ENCODE measurements at regions not wholly inside any gene's neighbourhood (a gene's known extent, or its start where the extent isn't known, plus 50 kb on each side); places are given as distances from the start of the nearest gene placed in this dataset.
"Not testable (repeated sequence)": the region's sequence is repeated elsewhere in the genome, so short reads cannot be mapped to it uniquely, and the experiment has no call there.

DNA sequence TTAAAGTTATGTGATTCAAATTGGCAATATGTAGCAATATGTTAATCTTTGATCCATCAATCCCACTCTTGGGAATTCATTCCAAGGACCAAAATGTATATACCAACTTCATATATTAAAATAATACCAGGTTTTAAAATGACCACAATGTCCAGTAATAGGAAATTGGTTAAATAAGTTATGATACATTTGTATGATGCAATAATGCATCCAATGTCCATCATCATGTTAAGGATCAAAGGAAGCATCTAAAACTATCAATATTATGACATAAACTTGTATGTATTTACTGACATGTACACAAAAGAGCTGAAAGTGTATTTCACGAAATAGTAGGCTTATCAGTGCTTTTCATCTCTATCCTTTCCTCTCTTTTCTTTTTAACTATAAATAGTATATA, 406.0 kb downstream of the RSL24D1 start:
- no peak overlapping the region for H3K4me3 ChIP-seq
- no peak overlapping the region for H3K27ac ChIP-seq

DNA sequence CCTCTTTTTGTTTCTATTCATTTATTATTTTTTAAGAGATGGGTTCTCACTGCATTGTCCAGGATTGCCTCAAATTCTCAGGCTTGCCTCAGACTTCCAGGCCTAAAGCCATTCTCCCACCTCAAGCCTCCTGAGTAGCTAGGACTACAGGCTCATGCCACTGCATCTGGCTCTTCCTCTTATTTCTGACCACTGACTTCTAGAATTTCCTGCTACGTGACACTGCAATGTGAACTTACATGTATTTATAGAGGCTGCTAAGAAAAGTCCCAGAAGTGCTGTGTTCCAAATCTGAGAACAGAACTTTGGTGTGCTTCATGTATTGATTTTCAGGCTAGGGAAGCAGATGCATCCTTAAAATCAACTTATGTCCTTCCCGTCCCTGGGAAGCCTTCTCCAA, 407.4 kb downstream of the RSL24D1 start:
- Histone ChIP-seq H3K27ac (no peak overlapping the region), H3K4me3 (no peak overlapping the region)

DNA sequence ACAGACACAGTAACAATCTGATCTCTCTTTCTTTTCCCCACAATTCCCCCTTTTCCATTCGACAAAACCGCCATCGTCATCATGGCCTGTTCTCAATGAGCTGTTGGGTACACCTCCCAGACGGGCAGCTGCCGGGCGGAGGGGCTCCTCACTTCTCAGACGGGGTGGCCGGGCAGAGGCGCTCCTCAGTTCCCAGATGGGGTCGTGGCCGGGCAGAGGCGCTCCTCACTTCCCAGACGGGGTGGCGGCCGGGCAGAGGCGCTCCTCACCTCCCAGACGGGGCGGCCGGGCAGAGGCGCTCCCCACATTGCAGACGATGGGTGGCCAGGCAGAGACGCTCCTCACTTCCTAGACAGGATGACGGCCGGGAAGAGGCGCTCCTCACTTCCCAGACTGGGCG, 415.5 kb downstream of the RSL24D1 start:
- H3K4me3 ChIP-seq, H3K27ac ChIP-seq: not testable (repeated sequence)

DNA sequence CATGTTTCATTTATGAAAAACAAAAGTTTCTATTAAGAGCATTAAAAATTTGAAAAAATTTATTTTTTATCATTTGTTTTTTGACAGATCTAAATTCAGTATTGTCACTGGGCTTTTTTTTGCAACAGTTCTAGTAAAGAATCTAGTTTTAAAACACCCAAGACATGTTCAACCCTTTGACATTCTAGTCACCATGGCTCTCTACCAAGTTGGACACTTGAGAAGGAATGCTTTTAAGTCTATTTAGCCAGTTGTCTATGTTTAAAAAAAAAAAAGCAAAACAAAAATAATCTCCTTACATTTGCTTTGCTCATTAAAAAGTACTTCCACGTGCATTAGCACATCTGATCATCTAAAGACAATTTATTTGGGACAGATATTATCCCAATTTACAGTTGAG, 417.5 kb downstream of the RSL24D1 start:
- no peak overlapping the region for H3K27ac ChIP-seq
- H3K4me3 ChIP-seq = no peak overlapping the region

- Histone ChIP-seq H3K27ac (no peak overlapping the region), H3K4me3 (no peak overlapping the region)
These were observed 420.3 kb downstream of the RSL24D1 start for GRCh38 chr15:54776410-54776809.

DNA sequence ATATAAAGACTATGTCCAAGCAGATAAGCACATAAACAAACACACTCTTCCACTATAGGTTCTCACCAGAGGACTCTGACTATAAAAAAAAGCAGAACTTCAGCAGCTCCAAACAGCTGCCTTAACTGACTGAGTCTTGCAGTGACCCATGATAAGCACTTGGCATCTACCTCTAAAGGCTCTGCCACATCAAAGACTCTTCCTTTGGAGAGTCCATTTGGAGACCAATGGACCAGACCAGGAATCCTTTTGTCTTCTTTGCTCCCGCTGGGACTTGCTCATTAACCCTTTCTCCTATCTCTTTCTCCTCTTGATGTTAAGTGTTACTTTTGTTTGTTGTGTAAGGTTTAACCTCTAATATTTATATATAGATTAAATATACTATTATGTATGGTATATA, 424.1 kb downstream of the RSL24D1 start:
- Histone ChIP-seq H3K4me3 (no peak overlapping the region), H3K27ac (no peak overlapping the region)

GRCh38 chr15:54749461-54749860, 447.3 kb downstream of the RSL24D1 start:
- H3K27ac ChIP-seq, H3K4me3 ChIP-seq: not testable (repeated sequence)

DNA sequence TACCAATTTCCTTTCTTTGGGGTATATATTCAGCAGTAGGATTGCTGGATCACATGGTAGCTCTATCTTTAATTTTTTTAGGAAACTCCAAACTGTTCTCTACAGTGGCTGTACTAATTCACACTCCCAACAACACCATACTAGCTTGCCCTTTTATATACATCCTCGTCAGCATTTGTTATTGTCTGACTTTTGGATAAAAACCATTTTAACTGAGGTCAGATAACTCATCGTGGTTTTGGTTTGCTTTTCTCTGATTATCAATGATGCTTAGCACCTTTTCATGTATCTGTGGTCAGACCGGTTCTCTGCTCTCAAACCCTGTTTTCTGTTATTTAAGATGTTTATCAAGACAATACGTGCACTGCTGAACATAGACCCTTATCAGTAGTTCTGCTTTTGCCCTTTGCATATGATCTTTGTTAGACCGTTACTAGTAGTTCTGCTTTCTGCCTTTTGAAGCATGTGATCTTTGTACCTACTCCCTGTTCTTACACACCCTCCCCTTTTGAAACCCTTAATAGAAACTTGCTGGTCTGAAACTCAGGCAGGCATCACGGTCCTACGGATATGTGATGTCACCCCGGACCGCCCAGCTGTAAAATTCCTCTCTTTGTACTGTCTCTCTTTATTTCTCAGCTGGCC, 474.3 kb downstream of the RSL24D1 start:
- Histone ChIP-seq H3K27ac (no peak overlapping the region), H3K4me3 (no peak overlapping the region)

- no peak overlapping the region for H3K27ac ChIP-seq
- no peak overlapping the region for H3K4me3 ChIP-seq
These were observed 477.4 kb downstream of the RSL24D1 start for GRCh38 chr15:54719325-54719724.

DNA sequence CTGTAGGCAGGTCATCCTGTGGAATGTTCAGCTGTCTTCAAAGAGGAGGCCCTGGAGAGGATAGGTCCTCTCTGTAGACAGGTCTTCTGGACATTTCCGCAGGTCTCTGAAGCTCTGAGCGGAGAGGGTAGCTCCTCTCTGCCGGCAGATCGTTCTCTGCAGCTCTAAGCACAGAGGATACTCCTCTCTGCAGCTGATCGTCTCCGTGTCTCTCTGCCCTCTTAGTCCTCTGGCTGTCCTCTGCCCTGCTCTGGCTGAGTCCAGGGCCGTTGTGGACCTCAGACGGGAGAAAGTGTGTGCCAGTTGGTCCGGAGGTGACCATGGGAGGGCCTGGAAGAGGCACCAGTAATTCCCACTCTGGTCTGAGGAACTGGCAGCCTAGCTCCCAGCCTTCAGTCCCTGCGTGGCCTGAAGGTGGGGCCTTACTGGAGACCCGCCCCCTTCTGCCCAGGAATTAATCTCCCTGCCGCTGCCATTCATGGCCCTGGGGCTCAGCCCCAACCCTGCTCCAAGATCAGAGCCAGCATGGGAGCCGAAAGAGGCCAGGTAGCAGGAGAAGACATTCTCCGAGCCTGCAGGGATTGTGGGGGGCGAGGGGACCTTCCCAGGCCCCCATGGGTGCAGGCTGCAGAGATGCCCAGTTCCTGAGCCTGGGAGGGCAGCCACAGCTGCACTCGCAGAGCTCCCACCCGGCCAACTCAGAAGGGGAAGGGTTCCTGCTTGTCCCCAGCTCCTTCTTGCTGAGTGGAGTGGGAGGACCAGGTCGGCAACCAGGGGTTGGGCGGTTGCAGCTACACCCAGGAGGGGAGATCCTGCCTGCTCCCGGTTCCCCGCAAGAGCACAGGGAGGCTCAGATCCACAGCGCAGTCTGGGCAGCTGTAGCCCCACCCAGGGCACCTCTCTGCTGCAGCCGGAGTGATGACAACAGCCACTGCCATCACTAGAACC, 488.7 kb downstream of the RSL24D1 start:
- H3K27ac ChIP-seq = no peak overlapping the region

GRCh38 chr15:54687628-54688027, 509.1 kb downstream of the RSL24D1 start:
- Histone ChIP-seq H3K4me3 (no peak overlapping the region), H3K27ac (no peak overlapping the region)

More for the DNA sequence above, 488.7 kb downstream of the RSL24D1 start:
- no peak overlapping the region for H3K4me3 ChIP-seq

All from skin epidermis (tissue), 12 donors.